Caki2 (cell line): ENCODE measurements at regions not wholly inside any gene's neighbourhood (a gene's known extent, or its start where the extent isn't known, plus 50 kb on each side); places are given as distances from the start of the nearest gene placed in this dataset.
A peak's percentile ranks its signal among the peaks of the same experiment; 100 is the strongest.

ENCODE experiments used
- DNase-seq: peaks from one replicate; pipeline ENCODE4 v3.0.0-alpha.2; 2015; ENCODE audit warnings: low read depth
- in situ Hi-C: cut with HindIII; loops from 2 replicates; pipeline ENCODE4 v1.10.0; 2016; ENCODE audit warnings: low sequenced_read_pairs, low pct_unique_long_range_greater_than_20kb, mixed read lengths

DNA sequence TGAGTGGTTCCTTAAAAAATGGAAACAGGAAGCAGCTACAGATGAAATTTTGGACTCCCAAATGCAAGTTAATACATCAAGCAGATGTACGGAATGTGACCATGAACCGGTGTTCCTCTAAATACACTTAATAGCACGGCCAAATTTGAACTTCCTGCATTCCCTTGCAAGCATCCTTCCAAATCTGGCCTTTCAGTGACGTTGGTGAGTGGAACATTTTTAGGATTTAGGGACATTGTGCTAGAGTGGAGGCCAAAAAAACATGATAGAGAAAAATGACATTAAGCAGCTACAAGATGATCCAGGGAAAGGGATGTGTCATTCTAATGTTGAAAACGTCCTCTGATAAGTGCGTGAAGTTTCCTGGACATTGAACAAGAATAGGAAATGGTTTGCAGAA, 62.1 kb downstream of the CTAGE1 start:
- in situ Hi-C loops, result no loop called here
- no peak for DNase-seq

DNA sequence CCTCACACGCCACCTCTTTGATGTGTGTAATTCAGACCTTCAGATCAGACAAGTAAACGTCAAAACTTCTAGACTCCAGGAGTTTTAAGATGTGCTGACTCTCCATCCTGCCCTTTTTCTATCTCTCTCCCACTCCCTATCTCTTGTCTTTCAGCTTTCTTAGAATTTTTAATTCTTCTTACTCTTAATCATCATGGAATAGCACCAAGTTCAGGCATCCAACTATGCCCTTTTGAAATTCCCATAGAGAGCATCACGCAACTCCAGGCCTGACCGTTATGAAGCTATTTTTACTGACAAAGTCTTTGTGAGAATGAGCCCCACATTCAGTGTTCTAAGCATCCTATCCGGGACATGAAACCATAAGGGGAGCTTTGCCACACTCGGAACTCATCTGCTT, 62.6 kb downstream of the CTAGE1 start:
- in situ Hi-C loops, result no loop called here

DNA sequence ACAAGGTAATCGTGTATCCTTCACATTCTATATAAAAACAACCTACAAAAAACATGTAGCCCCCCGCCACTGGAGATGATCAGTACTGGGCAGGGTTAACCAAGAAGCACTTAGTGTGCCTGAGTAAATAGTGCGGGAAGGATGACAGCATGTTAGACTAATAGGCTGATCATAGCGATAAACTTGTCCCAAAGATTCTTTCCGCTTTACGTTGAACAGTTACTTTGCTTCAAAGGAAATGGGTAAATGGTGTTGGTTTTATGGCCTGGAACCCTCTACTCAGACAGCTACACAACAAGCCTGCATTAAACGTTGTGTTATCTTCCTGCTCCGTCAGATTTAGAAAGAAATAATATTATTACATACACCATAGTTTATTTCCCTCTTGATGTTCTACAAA, 67.7 kb downstream of the CTAGE1 start:
- DNase-seq, result no peak
- in situ Hi-C loops, result no loop called here

More for the DNA sequence above, 62.6 kb downstream of the CTAGE1 start:
- DNase-seq, result no peak

DNA sequence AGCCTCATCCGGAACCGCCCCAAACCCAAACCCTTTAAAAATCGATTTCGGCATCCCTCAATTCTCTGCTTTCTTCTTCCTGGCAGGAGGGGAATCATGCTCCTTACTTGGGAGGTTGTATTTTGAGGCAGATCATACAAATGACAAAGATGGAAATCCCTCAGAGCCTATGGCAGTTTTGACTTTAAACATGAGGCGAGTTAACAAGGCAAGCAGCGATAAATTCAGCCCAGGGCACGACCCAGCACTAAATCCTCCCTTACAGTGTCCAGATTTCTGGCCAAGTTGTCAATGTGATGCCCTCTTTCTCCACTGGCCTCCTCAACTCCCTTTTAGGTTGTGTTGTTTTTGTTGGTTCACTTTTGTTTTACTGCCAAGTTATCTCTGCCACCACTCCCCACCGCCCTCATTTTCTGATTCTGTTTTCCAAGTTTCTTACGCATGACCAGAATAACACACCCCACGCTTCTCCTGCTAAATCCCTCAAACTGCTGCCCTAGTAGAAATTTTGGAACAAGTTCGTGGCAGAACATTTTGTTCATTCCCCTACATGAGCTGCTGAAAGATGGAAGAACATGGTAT, 68.3 kb downstream of the CTAGE1 start:
- in situ Hi-C loops, result no loop called here
- DNase-seq, result no peak

DNA sequence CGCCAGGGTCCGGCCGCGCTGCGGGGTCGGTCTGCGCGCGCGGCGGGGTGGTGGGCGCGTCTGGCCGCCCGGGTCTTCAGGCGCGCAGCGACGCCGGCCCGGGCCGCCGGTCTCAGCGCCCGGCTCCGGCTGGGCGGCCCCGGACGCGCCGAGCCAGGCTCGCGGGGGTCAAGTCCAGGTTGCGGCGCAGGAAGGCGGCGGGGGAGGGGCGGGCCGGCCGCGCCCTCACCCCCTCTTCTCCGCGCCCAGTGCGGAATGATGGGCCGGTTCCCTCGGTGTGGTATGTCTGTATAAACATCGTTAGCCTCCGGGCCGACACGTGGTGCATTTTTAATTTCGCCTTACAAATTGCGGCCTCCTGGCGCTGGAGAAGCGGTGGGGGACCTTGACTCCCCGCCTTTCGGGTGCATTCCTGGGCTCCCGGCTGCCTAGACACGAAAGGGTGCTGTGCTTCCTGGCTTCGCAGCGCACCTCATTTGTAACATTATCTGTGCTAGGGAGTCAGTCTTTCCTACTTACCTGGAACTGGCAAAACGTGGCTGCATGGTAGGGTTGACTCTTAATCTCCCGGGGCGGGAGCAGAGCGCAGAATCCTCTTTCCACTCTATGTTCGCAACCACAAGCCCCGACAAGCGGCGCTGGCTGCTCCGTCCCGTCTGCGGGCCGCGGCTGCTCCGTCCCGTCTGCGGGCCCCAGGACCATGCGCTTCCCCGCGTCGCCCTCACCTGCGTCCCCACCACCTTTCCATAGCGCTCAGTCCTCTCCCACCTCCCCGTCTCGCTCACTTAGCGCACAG, 69.0 kb downstream of the CTAGE1 start:
- DNase-seq, result no peak

DNA sequence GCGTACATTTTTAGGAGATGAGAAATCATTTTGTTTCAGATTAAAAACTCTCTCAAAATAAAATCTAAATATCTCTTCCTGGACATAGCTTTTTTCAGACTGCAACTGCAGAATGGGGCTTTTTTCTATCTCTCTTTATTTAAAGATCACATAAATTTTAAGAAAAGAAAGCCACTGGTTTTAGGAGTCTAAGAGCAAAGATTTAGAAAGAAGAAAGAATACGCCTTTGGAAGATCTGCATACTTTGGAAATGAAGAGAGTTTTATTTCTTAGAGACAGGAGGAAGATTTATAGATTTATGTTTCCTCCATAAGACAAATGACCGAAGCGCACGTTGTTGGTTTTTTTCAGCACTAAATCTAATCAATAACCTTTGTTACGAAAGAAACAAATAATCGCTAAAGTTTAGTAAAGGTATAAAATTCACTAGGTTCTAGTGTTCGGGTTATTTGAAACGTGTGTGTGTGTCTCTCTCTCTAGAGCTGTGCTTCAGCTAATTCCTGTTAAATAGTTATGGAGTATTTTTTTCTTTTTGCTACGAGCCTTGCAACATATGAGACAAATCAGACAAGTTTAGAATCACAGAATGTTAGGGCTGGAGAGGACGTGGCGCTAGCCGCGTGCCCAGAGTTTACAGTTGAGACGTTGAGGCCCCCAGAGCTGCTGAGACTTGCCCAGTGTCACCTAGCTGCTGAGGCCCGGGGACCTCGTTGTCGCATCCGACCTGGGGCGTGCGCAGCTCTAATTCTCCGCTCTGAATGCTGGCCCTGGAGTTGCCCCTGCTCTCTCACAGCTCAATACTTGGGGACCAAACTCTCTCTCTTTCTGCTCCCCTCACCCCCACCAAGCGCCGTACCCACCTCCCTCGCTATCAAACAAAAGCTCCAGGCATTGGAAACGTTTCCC, 69.9 kb downstream of the CTAGE1 start:
- in situ Hi-C loops, result no loop called here
- no peak for DNase-seq

More for the DNA sequence above, 69.0 kb downstream of the CTAGE1 start:
- in situ Hi-C loops, result no loop called here

- in situ Hi-C loops, result no loop called here
- no peak for DNase-seq
These were observed 70.6 kb downstream of the CTAGE1 start for GRCh38 chr18:22346953-22347605.

DNA sequence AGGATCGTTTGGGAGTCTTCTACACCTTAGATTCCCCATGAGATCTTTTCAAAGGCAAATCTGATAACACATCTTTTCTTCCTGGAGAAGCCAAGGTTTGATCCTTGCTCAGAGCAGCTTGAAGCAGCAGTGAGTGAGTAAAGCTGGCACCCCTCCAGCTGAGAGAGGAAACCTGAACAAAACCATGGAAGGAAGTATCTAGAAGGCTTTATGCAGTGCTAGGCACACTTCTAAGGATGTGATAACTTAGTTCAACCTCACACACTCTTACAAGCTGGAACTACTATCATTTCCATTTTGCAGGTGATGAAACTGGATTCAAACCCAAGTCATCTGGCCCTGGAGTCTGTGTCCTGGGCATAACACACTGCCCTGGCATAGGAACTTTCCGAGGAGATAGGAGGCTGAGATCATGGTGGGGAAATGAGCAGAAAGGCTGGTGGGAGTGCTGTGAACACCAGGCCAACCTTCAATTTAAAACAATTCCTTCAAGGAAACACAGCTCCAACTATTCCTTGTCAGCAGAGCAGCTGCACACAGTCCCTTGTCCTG, 71.2 kb downstream of the CTAGE1 start:
- in situ Hi-C loops, result no loop called here
- DNase-seq, result no peak

DNA sequence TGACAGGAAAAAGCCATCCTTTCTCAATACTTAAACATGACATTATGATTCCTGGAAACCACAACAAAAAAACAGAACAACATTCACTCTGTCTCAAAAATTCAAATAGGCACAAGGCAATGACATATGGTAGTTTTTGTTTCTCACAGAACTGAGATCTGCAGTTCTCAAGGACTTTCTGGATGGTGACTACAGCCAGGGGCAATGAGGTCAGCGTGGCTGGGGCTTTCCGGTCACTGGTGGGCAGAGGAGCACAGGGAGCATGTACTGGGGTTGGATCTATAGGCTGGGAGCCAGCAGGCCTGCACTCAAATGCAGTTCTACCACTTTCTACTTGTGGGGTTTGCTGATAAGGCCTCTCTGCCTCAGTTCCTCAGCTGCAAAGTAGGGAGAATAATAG, 72.0 kb downstream of the CTAGE1 start:
- DNase-seq, result no peak
- in situ Hi-C loops, result no loop called here

DNA sequence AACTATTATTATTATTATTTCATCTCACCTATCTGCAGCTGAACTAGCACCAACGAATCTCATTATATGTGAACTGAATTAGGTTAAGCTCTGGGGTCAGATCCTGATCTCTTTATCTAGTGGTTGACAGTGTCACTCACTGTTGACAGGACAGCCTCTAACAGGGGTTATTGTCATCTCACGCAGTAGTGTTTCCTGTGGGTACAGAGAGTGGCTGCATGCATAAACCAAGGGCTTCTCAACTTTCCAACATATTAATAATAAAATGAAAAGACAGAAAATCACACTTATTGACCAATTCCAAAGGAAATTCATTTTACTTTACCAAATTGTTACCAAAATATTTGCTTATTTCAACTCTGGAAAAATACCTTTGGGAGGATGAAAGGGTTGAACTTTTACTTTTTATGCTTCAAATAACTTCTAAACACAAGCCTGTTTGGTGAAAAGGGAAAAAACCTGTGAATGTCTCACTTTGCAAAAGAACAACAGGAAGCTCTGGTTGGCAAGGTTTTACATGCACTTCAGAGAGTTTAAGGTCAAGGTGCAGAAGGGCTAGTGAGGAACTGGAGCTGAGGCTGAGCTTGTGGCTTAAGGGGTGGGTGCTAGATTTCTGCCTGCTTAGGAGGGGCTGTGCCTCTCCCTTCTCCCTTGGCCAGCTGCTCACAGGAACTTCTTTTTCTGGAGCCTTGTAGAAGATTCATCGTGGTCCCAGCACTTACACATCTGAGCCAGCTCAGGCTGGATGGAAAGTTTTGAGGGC, 72.6 kb downstream of the CTAGE1 start:
- in situ Hi-C loops, result no loop called here
- DNase-seq, result no peak

- in situ Hi-C loops, result no loop called here
- DNase-seq, result no peak
These were observed 73.3 kb downstream of the CTAGE1 start for GRCh38 chr18:22344445-22344844.

- no peak for DNase-seq
- in situ Hi-C loops, result no loop called here
These were observed 74.1 kb downstream of the CTAGE1 start for GRCh38 chr18:22343613-22344012.

GRCh38 chr18:22342625-22343024, 75.1 kb downstream of the CTAGE1 start:
- peak; percentile 4 for DNase-seq
- in situ Hi-C loops, result no loop called here

DNA sequence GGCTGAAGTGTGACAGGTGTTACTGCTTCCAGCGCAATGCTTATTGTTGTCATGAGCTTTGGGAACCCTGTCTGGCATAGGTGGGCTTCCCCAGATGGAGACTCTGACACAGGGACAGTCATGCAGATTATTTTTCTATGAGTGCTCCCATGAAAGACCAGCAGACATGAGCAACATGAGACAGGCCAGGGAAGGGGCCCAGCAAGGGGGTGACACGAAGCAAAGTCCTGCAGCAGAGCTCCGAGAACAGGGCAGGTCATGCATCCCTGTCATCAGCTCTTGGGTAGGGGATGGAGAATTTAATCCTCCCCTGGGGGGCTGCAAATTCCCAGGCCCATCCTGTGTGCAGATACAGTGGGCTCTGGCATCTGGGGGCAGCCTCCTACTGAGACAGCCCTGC, 77.4 kb downstream of the CTAGE1 start:
- DNase-seq, result no peak
- in situ Hi-C loops, result no loop called here

DNA sequence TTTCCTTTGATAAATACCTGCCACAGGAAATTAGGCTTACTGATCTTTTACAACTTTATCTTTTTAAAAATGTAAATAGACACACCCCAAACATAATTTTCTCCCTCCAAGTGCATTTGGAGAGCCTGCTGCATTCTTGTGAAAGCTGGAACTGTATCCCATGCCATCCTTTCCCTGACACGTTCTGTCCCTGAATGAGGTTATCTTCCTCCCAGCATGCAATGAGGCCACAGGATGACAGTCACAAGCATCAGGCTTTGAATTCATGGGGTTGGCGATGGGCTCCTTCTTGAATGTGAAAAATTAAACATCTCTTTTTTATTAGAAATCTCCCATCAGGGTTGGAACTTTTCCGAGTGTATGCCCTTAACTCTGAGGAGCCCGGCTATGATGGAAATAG, 77.8 kb downstream of the CTAGE1 start:
- in situ Hi-C loops, result no loop called here
- no peak for DNase-seq

- no peak for DNase-seq
- in situ Hi-C loops, result no loop called here
These were observed 79.9 kb downstream of the CTAGE1 start for GRCh38 chr18:22337833-22338232.

DNA sequence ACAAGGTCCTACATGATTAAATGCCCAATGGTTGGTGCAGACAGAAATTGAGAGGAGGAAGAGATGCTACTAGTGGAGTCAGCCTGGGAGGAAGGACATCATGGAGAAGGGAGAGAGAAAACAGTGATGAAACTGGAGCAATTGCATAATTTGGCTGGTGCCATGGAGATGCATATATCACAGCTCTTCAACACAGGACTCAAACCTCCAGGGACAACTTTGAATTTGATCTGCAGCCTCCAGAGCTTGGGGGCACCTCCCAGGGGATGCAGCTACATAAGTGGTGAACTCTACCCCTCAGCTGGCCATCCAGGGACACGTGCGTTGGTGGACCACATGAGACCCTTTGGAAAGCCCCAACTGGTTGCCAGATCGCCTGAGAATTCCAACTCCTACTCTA, 80.4 kb downstream of the CTAGE1 start:
- in situ Hi-C loops, result no loop called here
- DNase-seq, result no peak

DNA sequence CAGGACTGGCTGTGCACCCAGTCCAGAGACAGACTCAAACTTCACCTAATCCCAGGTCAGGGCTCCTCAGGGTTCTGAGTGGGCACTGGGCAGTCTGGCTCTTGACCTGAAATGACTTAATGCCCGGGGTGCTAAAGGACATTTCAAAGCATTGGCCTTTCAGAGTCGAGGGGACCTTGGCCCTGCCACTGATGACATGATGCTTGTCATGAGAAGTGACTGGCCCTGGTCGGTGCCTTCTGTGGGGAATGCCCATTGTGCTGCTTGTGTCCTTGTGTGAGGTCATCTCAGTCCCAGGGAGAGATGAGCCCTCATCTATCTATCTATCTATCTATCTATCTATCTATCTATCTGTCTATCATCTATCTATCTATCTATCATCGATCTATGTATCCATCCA, 81.3 kb downstream of the CTAGE1 start:
- in situ Hi-C loops, result no loop called here
- DNase-seq, result no peak
